ENCODE measurements at regions not wholly inside any gene's neighbourhood (a gene's known extent, or its start where the extent isn't known, plus 50 kb on each side); places are given as distances from the start of the nearest gene placed in this dataset.

GRCh38 chr6:105909106-105909505 lies 177.0 kb upstream of the PRDM1 start:
- H3K36me3 ChIP-seq (ENCODE audit: control insufficient read depth, low read length): no peaks in the 10 kb centered on the region
- H3K9me3 ChIP-seq (ENCODE audit: control insufficient read depth, insufficient read depth, low read length): no peaks in the 10 kb centered on the region
- H3K27me3 ChIP-seq (ENCODE audit: control insufficient read depth, low read length): no peaks in the 10 kb centered on the region
- H3F3A ChIP-seq (ENCODE audit: control insufficient read depth, insufficient read depth): no peaks in the 10 kb centered on the region
- TF ChIP-seq EZH2phosphoT487 (IDR thresholded peaks at IDR 0.05; ENCODE audit: borderline replicate concordance, low read length) (no peak), CTCF (IDR thresholded peaks at IDR 0.05; ENCODE audit: low read depth, low read length, poor library complexity, severe bottlenecking) (no peak)
- H3K4me1 ChIP-seq (ENCODE audit: control insufficient read depth, low read length): no peaks in the 10 kb centered on the region
- H3K79me2 ChIP-seq (ENCODE audit: control insufficient read depth, low read length): no peaks in the 10 kb centered on the region
- no peaks in the 10 kb centered on the region for H4K20me1 ChIP-seq (ENCODE audit: control insufficient read depth, insufficient read depth, low read depth, low read length)
- H3K4me2 ChIP-seq (ENCODE audit: low read length): no peak overlapping the region
- H3K9me2 ChIP-seq (replicated peaks; ENCODE audit: control insufficient read depth, low read length): no peaks in the 10 kb centered on the region
- no peak overlapping the region for H3K4me3 ChIP-seq (ENCODE audit: low read length)
- H3K27ac ChIP-seq (ENCODE audit: low read depth, low read length): no peak overlapping the region

DNA sequence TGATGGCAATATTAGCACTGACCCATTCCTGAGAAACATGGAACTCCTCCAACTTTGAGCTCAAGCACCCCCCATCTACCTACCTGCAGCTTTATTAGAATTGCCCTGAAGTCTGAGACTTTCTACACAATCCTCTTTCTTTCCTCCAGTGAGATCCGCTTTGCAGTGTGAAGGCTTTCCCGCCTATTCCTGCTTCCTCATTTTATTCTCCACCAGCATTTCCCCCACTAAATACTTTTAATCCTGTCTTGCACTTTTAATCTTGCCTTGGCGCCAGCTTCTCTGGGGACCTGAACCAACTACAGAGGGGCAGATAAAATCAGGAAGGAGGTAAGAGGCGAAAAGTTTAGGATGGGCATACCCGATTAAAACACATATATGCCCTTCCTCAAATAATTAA lies 178.1 kb upstream of the PRDM1 start:
- Histone ChIP-seq H3K4me1 (ENCODE audit: control insufficient read depth, low read length) (no peaks in the 10 kb centered on the region), H3K4me3 (ENCODE audit: low read length) (no peak overlapping the region), H3K9me3 (ENCODE audit: control insufficient read depth, insufficient read depth, low read length) (no peaks in the 10 kb centered on the region), H3K9me2 (replicated peaks; ENCODE audit: control insufficient read depth, low read length) (no peaks in the 10 kb centered on the region), H3F3A (ENCODE audit: control insufficient read depth, insufficient read depth) (no peaks in the 10 kb centered on the region), H3K4me2 (ENCODE audit: low read length) (no peak overlapping the region), H3K79me2 (ENCODE audit: control insufficient read depth, low read length) (no peaks in the 10 kb centered on the region), H3K27me3 (ENCODE audit: control insufficient read depth, low read length) (no peaks in the 10 kb centered on the region), H4K20me1 (ENCODE audit: control insufficient read depth, insufficient read depth, low read depth, low read length) (no peaks in the 10 kb centered on the region), H3K27ac (ENCODE audit: low read depth, low read length) (no peak overlapping the region), H3K36me3 (ENCODE audit: control insufficient read depth, low read length) (no peaks in the 10 kb centered on the region)
- no peak for TF ChIP-seq CTCF (IDR thresholded peaks at IDR 0.05; ENCODE audit: low read depth, low read length, poor library complexity, severe bottlenecking)
- no peak for TF ChIP-seq EZH2phosphoT487 (IDR thresholded peaks at IDR 0.05; ENCODE audit: borderline replicate concordance, low read length)

DNA sequence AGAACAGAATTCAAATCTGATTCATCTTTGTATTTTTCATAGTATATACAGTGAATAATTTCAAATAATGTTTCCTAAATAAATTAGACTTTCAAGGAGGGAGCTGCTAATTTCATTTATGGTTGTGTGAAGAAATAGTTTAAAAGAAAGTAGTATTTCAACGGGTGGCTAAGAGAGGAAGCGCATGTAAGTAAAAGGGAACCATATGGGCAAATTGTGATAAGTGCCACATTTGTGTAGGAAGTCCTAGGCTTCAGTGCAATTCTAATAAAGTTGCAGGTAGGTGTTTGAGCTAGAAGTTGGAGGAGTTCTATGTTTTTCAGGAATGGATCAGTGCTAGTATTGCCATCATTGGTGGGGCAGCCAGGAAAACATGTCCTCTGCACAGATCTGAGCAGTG lies 178.8 kb upstream of the PRDM1 start:
- Histone ChIP-seq H3K9me2 (replicated peaks; ENCODE audit: control insufficient read depth, low read length) (no peaks in the 10 kb centered on the region), H3K27me3 (ENCODE audit: control insufficient read depth, low read length) (no peaks in the 10 kb centered on the region), H3F3A (ENCODE audit: control insufficient read depth, insufficient read depth) (no peaks in the 10 kb centered on the region), H3K36me3 (ENCODE audit: control insufficient read depth, low read length) (no peaks in the 10 kb centered on the region), H3K4me2 (ENCODE audit: low read length) (no peak overlapping the region), H3K4me3 (ENCODE audit: low read length) (no peak overlapping the region), H3K9me3 (ENCODE audit: control insufficient read depth, insufficient read depth, low read length) (no peaks in the 10 kb centered on the region), H3K79me2 (ENCODE audit: control insufficient read depth, low read length) (no peaks in the 10 kb centered on the region), H4K20me1 (ENCODE audit: control insufficient read depth, insufficient read depth, low read depth, low read length) (no peaks in the 10 kb centered on the region), H3K4me1 (ENCODE audit: control insufficient read depth, low read length) (no peaks in the 10 kb centered on the region), H3K27ac (ENCODE audit: low read depth, low read length) (no peak overlapping the region)
- no peak for TF ChIP-seq EZH2phosphoT487 (IDR thresholded peaks at IDR 0.05; ENCODE audit: borderline replicate concordance, low read length)
- TF ChIP-seq CTCF (IDR thresholded peaks at IDR 0.05; ENCODE audit: low read depth, low read length, poor library complexity, severe bottlenecking): no peak

All from DOHH2 (cell line).